IMR-90 (cell line): ENCODE measurements at regions not wholly inside any gene's neighbourhood (a gene's known extent, or its start where the extent isn't known, plus 50 kb on each side); places are given as distances from the start of the nearest gene placed in this dataset.

Experiments
- ATAC-seq: fragments of 200-7000 bp; cut with Tn5 transposase; 2 replicates; pipeline ENCODE4 v1.9.1; 2020; ENCODE audit warnings: low read depth, mild to moderate bottlenecking, moderate library complexity
- BruUV-seq: library from RNA; stranded (reverse); fragments of 400-500 nt; replicated peaks from 2 replicates; lab custom pipeline; 2021; lab: Mats Ljungman, UMichigan
- CTCF ChIA-PET: fragments of 300-600 bp; formaldehyde crosslinking; extraction: SDS; loops from one replicate; lab custom pipeline; 2021; ENCODE audit warnings: antibody characterized with exemption; lab: Yijun Ruan, JAX
- POLR2A ChIA-PET: fragments of 300-600 bp; sonication (Branson Sonifier 250); formaldehyde crosslinking; loops from one replicate; lab custom pipeline; 2022; ENCODE audit warnings: antibody characterized with exemption; ENCODE audit not compliant: unreplicated experiment; lab: Charles Lee
- DNase-seq: peaks from one replicate; pipeline ENCODE4 v3.0.0; 2013
- H2AFZ ChIP-seq: replicated peaks from 2 replicates; pipeline ENCODE3; 2013; ENCODE audit warnings: low read length, mild to moderate bottlenecking; ENCODE audit not compliant: poor library complexity
- H2AK5ac ChIP-seq: 2 replicates; pipeline ENCODE4 v1.6.1; 2013; ENCODE audit warnings: low read depth, low read length, inconsistent platforms
- H2AK9ac ChIP-seq: replicated peaks from 2 replicates; pipeline ENCODE3; 2013; ENCODE audit warnings: mild to moderate bottlenecking, low read depth, low read length, moderate library complexity; ENCODE audit not compliant: poor library complexity
- H2BK120ac ChIP-seq: 2 replicates; pipeline ENCODE4 v1.6.1; 2013; ENCODE audit warnings: low read depth, low read length, inconsistent platforms
- H2BK15ac ChIP-seq: 3 replicates; pipeline ENCODE4 v1.6.1; 2013; ENCODE audit warnings: low read depth, low read length, inconsistent platforms
- H2BK20ac ChIP-seq: 2 replicates; pipeline ENCODE4 v1.6.1; 2013; ENCODE audit warnings: low read depth, mild to moderate bottlenecking, inconsistent platforms, low read length, moderate library complexity
- H2BK5ac ChIP-seq: 2 replicates; pipeline ENCODE4 v1.6.1; 2013; ENCODE audit warnings: mild to moderate bottlenecking, low read depth, low read length, inconsistent platforms; ENCODE audit not compliant: poor library complexity, severe bottlenecking
- H3K14ac ChIP-seq: replicated peaks from 2 replicates; pipeline ENCODE4 v1.6.1; 2013; ENCODE audit warnings: low read depth, low read length, inconsistent platforms
- H3K18ac ChIP-seq: 2 replicates; pipeline ENCODE4 v1.6.1; 2013; ENCODE audit warnings: low read depth, low read length, control low read depth
- H3K23ac ChIP-seq: 2 replicates; pipeline ENCODE4 v1.6.1; 2013; ENCODE audit warnings: low read depth, low read length, inconsistent platforms
- H3K27ac ChIP-seq: 2 replicates; pipeline ENCODE4 v1.5.1; 2013; ENCODE audit warnings: mild to moderate bottlenecking, control low read depth, low read length; ENCODE audit not compliant: insufficient read depth
- H3K27me3 ChIP-seq: 2 replicates; pipeline ENCODE4 v1.6.1; 2013; ENCODE audit warnings: low read length; ENCODE audit not compliant: control insufficient read depth, insufficient read depth
- H3K36me3 ChIP-seq: 2 replicates; pipeline ENCODE4 v1.6.1; 2013; ENCODE audit warnings: low read length, mixed read lengths; ENCODE audit not compliant: control insufficient read depth, insufficient read depth
- H3K4ac ChIP-seq: 2 replicates; pipeline ENCODE4 v1.6.1; 2013; ENCODE audit warnings: low read depth, low read length, inconsistent platforms
- H3K4me1 ChIP-seq: 2 replicates; pipeline ENCODE4 v1.6.1; 2013; ENCODE audit warnings: low read length, mixed read lengths; ENCODE audit not compliant: control insufficient read depth, insufficient read depth
- H3K4me2 ChIP-seq: 2 replicates; pipeline ENCODE4 v1.6.1; 2013; ENCODE audit warnings: low read depth, mild to moderate bottlenecking, control low read depth, low read length, moderate library complexity
- H3K4me3 ChIP-seq: 2 replicates; pipeline ENCODE4 v1.5.1; 2013; ENCODE audit warnings: low read depth, mild to moderate bottlenecking, control low read depth, low read length, moderate library complexity; ENCODE audit not compliant: insufficient read depth
- H3K56ac ChIP-seq: 2 replicates; pipeline ENCODE4 v1.6.1; 2013; ENCODE audit warnings: low read length, inconsistent platforms; ENCODE audit not compliant: insufficient read depth; ENCODE audit errors: extremely low read depth
- H3K79me1 ChIP-seq, 2 experiments: 2 replicates each; pipeline ENCODE4 v1.6.1; 2013; ENCODE audit warnings: low read length in 2 of 2, inconsistent platforms in 1 of 2, low read depth in 1 of 2
- H3K9ac ChIP-seq: 2 replicates; pipeline ENCODE4 v1.6.1; 2013; ENCODE audit warnings: low read depth, low read length, control low read depth
- H3K9me1 ChIP-seq: 2 replicates; pipeline ENCODE4 v1.6.1; 2013; ENCODE audit warnings: low read length, inconsistent platforms; ENCODE audit not compliant: insufficient read depth
- H3K9me3 ChIP-seq: 2 replicates; pipeline ENCODE4 v1.6.1; 2013; ENCODE audit warnings: low read length; ENCODE audit not compliant: control insufficient read depth, insufficient read depth
- H4K20me1 ChIP-seq: 2 replicates; pipeline ENCODE4 v1.6.1; 2013; ENCODE audit warnings: low read length, inconsistent platforms; ENCODE audit not compliant: insufficient read depth
- H4K5ac ChIP-seq: 2 replicates; pipeline ENCODE4 v1.6.1; 2013; ENCODE audit warnings: mild to moderate bottlenecking, low read depth, low read length, control low read depth
- H4K8ac ChIP-seq, 2 experiments: 2 replicates each; pipeline ENCODE4 v1.6.1; 2013; ENCODE audit warnings: low read depth in 2 of 2, low read length in 2 of 2, control low read depth in 1 of 2, inconsistent platforms in 1 of 2
- H4K91ac ChIP-seq: 2 replicates; pipeline ENCODE4 v1.6.1; 2013; ENCODE audit warnings: low read depth, low read length, inconsistent platforms; ENCODE audit not compliant: insufficient read depth
- MAFK ChIP-seq: IDR thresholded peaks from 2 replicates; pipeline ENCODE4 v1.6.1; 2012; ENCODE audit warnings: low read depth, low read length, improper control_type of control experiment
- RAD21 ChIP-seq: IDR thresholded peaks from 2 replicates; pipeline ENCODE4 v1.6.1; 2012; ENCODE audit warnings: low read length, improper control_type of control experiment
- WGBS, 2 experiments: methylation state at CpG; one replicate each; pipeline versions ENCODE4 v1.1.5 to v1.1.7; 2013; ENCODE audit warnings: missing lambda C conversion rate in 2 of 2; ENCODE audit not compliant: insufficient read length in 1 of 2; ENCODE audit errors: extremely low coverage in 2 of 2; 5-methylcytosine and 5-hydroxymethylcytosine counted together
- dilution Hi-C: fragments of 300-500 bp; cut with HindIII; formaldehyde crosslinking; loops from one replicate; pipeline ENCODE4 v1.14.3; 2018; ENCODE audit warnings: low sequenced_read_pairs; ENCODE audit not compliant: unreplicated experiment
- in situ Hi-C: fragments of 300-500 bp; cut with MboI; formaldehyde crosslinking; loops from 3 replicates; pipeline ENCODE4 v1.14.3; 2019; ENCODE audit warnings: low sequenced_read_pairs, inconsistent platforms, mixed read lengths
- intact Hi-C: fragments of 100-400 bp; cut with micrococcal nuclease; formaldehyde crosslinking; loops from 2 replicates; pipeline ENCODE4 v1.10.0; 2022

GRCh38 chr2:195115738-195116137, 541.3 kb upstream of the SLC39A10 start:
- WGBS, 2 experiments: no CpG with 5 or more reads among the region's 2 CpGs
- Histone ChIP-seq H4K5ac (no peak overlapping the region), H3K36me3 (no peaks in the 10 kb centered on the region), H3K14ac (no peak overlapping the region), H2BK5ac (no peak overlapping the region), H3K4me2 (no peak overlapping the region), H4K20me1 (no peaks in the 10 kb centered on the region), H3K9ac (no peak overlapping the region), H4K91ac (no peak overlapping the region), H3K4me1 (no peaks in the 10 kb centered on the region), H3K27ac (no peak overlapping the region), H3K79me1 (no peaks in the 10 kb centered on the region), H2BK15ac (no peak overlapping the region), H3K9me1 (no peaks in the 10 kb centered on the region), H3K56ac (no peak overlapping the region), H3K23ac (no peak overlapping the region), H2AK5ac (no peak overlapping the region), H2AFZ (no peak overlapping the region), H2BK20ac (no peak overlapping the region), H4K8ac (no peak overlapping the region), H3K9me3 (no peaks in the 10 kb centered on the region), H3K4ac (no peak overlapping the region), H2BK120ac (no peak overlapping the region), H3K18ac (no peak overlapping the region), H3K27me3 (no peaks in the 10 kb centered on the region), H2AK9ac (no peak overlapping the region), H3K4me3 (no peak overlapping the region)
- ChIA-PET CTCF (no interaction called here), POLR2A (no interaction called here)
- dilution Hi-C loops (no loop called here), intact Hi-C loops (no loop called here), in situ Hi-C loops (no loop called here)
- TF ChIP-seq RAD21: no peak
- TF ChIP-seq MAFK: peak; percentile 57
- BruUV-seq: no TSS peak
- no peak for ATAC-seq
- DNase-seq: no peak
